ENCODE measurements at regions not wholly inside any gene's neighbourhood (a gene's known extent, or its start where the extent isn't known, plus 50 kb on each side); places are given as distances from the start of the nearest gene placed in this dataset.
"Not testable (repeated sequence)": the region's sequence is repeated elsewhere in the genome, so short reads cannot be mapped to it uniquely, and the experiment has no call there.

DNA sequence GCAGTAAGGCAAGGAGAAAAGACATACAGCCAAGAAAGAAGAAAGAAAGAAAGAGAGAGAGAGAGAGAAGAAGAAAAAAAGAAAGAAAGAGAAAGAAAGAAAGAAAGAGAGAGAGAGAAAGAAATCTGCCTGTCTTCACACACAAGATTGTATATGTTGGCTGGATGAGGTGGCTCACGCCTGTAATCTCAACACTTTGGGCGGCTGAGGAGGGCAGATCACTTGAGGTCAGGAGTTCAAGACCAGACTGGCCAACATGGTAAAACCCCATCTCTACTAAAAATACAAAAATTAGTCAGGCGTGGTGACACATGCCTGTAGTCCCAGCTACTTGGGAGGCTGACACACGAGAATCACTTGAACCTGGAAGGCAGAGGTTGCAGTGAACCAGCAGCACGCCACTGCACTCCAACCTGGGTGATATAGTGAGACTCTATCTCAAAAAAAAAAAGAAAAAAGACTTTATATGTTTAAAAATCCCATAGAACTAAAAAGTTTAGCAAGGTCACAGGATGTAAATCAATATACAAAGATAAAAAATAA lies 89.0 kb downstream of the C9orf50 start:
- ATAC-seq (ENCODE audit: low read depth); H3K56ac ChIP-seq (ENCODE audit: extremely low read depth, insufficient read depth, low read length); H2AK9ac ChIP-seq (replicated peaks; ENCODE audit: low read depth, low read length, poor library complexity); in situ Hi-C loops (cut with MboI; ENCODE audit: low sequenced_read_pairs); H3K4me2 ChIP-seq (ENCODE audit: low read depth, low read length); H2AFZ ChIP-seq (replicated peaks; ENCODE audit: low read length, poor library complexity); H2BK20ac ChIP-seq (ENCODE audit: low read depth, low read length); H3K9ac ChIP-seq (ENCODE audit: low read depth, low read length); H3K18ac ChIP-seq (ENCODE audit: low read depth, low read length); H3K4me3 ChIP-seq (ENCODE audit: insufficient read depth, low read depth, low read length); DNase-seq; H3K9me1 ChIP-seq (ENCODE audit: insufficient read depth, low read length); intact Hi-C loops (cut with micrococcal nuclease); H2BK120ac ChIP-seq (ENCODE audit: low read depth, low read length); H3K23ac ChIP-seq (ENCODE audit: low read depth, low read length); BruUV-seq (replicated peaks); H3K14ac ChIP-seq (replicated peaks; ENCODE audit: low read depth, low read length); H3K36me3 ChIP-seq (ENCODE audit: control insufficient read depth, insufficient read depth, low read length); H3K27me3 ChIP-seq (ENCODE audit: control insufficient read depth, insufficient read depth, low read length); H3K27ac ChIP-seq (ENCODE audit: insufficient read depth, low read length); H4K20me1 ChIP-seq (ENCODE audit: insufficient read depth, low read length); H3K79me1 ChIP-seq (ENCODE audit: low read depth in 1 of 2, low read length in 2 of 2); H4K8ac ChIP-seq (ENCODE audit: low read depth in 2 of 2, low read length in 2 of 2); H4K5ac ChIP-seq (ENCODE audit: low read depth, low read length); H3K4me1 ChIP-seq (ENCODE audit: control insufficient read depth, insufficient read depth, low read length); H4K91ac ChIP-seq (ENCODE audit: insufficient read depth, low read depth, low read length); POLR2A ChIA-PET (ENCODE audit: unreplicated experiment); H3K9me3 ChIP-seq (ENCODE audit: control insufficient read depth, insufficient read depth, low read length); H2BK5ac ChIP-seq (ENCODE audit: low read depth, low read length, poor library complexity, severe bottlenecking); CTCF ChIA-PET; H2BK15ac ChIP-seq (ENCODE audit: low read depth, low read length); H3K4ac ChIP-seq (ENCODE audit: low read depth, low read length); H2AK5ac ChIP-seq (ENCODE audit: low read depth, low read length); dilution Hi-C loops (cut with HindIII; ENCODE audit: low sequenced_read_pairs, unreplicated experiment): not testable (repeated sequence)
- WGBS, 2 experiments (ENCODE audit: extremely low coverage in 2 of 2, insufficient read length in 1 of 2): no CpG with 5 or more reads among the region's 5 CpGs

DNA sequence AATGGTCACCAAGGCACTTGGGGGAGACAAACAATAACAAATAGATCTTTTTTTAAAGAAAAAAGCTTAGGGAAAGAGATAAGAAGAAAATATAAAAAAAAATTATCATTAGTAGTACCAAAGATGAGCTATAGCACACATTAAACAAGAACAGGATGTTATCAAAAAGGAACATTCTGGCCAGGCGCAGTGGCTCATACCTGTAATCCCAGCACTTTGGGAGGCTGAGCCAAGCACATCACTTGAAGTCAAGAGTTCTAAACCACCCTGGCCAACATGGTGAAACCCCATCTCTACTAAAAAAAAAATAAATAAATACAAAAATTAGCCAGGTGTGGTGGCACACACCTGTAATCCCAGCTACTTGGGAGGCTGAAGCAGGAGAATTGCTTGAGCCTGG lies 92.9 kb downstream of the C9orf50 start:
- H3K4me3 ChIP-seq (ENCODE audit: insufficient read depth, low read depth, low read length); H3K23ac ChIP-seq (ENCODE audit: low read depth, low read length); dilution Hi-C loops (cut with HindIII; ENCODE audit: low sequenced_read_pairs, unreplicated experiment); H4K20me1 ChIP-seq (ENCODE audit: insufficient read depth, low read length); H3K9ac ChIP-seq (ENCODE audit: low read depth, low read length); H2AK5ac ChIP-seq (ENCODE audit: low read depth, low read length); H2AK9ac ChIP-seq (replicated peaks; ENCODE audit: low read depth, low read length, poor library complexity); H3K4me1 ChIP-seq (ENCODE audit: control insufficient read depth, insufficient read depth, low read length); in situ Hi-C loops (cut with MboI; ENCODE audit: low sequenced_read_pairs); H4K8ac ChIP-seq (ENCODE audit: low read depth in 2 of 2, low read length in 2 of 2); H2BK20ac ChIP-seq (ENCODE audit: low read depth, low read length); H3K18ac ChIP-seq (ENCODE audit: low read depth, low read length); H2AFZ ChIP-seq (replicated peaks; ENCODE audit: low read length, poor library complexity); DNase-seq; H2BK15ac ChIP-seq (ENCODE audit: low read depth, low read length); H3K14ac ChIP-seq (replicated peaks; ENCODE audit: low read depth, low read length); H3K4me2 ChIP-seq (ENCODE audit: low read depth, low read length); ATAC-seq (ENCODE audit: low read depth); H3K56ac ChIP-seq (ENCODE audit: extremely low read depth, insufficient read depth, low read length); H3K27me3 ChIP-seq (ENCODE audit: control insufficient read depth, insufficient read depth, low read length); H3K9me1 ChIP-seq (ENCODE audit: insufficient read depth, low read length); H4K5ac ChIP-seq (ENCODE audit: low read depth, low read length); H3K27ac ChIP-seq (ENCODE audit: insufficient read depth, low read length); H3K79me1 ChIP-seq (ENCODE audit: low read depth in 1 of 2, low read length in 2 of 2); H3K36me3 ChIP-seq (ENCODE audit: control insufficient read depth, insufficient read depth, low read length); H2BK120ac ChIP-seq (ENCODE audit: low read depth, low read length); H2BK5ac ChIP-seq (ENCODE audit: low read depth, low read length, poor library complexity, severe bottlenecking); H4K91ac ChIP-seq (ENCODE audit: insufficient read depth, low read depth, low read length); H3K4ac ChIP-seq (ENCODE audit: low read depth, low read length); BruUV-seq (replicated peaks); intact Hi-C loops (cut with micrococcal nuclease): not testable (repeated sequence)
- H3K9me3 ChIP-seq (ENCODE audit: control insufficient read depth, insufficient read depth, low read length): peaks cover 16% of the 10 kb centered on the region
- POLR2A ChIA-PET (ENCODE audit: unreplicated experiment): interaction anchor here (0.6 kb wide), 1 partner anchor 31 kb away, joined by 6 read pairs; no protein-coding TSS in a partner anchor
- CTCF ChIA-PET: interaction anchor here (0.6 kb wide), 2 partner anchors 262 to 354 kb away, joined by 3 read pairs; no protein-coding TSS in a partner anchor
- WGBS, 2 experiments (ENCODE audit: extremely low coverage in 2 of 2, insufficient read length in 1 of 2): no CpG with 5 or more reads among the region's 1 CpG
